ENCODE measurements at regions not wholly inside any gene's neighbourhood (a gene's known extent, or its start where the extent isn't known, plus 50 kb on each side); places are given as distances from the start of the nearest gene placed in this dataset.

DNA sequence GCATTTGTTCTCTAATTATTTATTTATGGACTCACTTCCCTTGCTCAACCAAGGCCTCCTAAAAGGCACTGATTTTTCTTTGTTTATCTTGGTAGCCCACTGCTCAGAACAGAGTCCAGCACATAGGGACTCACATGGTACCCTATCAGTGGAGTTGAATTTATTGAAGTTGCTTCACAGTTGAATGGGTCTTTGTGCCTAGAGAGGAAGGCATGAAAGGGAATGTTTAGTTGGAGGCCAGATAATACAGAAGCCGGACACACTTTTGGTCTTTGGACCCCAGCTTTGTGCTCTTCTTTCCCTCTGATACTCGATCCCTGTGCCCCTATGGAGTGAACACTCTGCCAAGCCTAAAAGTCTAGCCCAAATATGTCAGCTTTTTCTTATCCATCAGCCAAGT lies 429.0 kb downstream of the PRDM2 start:
- TF ChIP-seq, protein P1, sequence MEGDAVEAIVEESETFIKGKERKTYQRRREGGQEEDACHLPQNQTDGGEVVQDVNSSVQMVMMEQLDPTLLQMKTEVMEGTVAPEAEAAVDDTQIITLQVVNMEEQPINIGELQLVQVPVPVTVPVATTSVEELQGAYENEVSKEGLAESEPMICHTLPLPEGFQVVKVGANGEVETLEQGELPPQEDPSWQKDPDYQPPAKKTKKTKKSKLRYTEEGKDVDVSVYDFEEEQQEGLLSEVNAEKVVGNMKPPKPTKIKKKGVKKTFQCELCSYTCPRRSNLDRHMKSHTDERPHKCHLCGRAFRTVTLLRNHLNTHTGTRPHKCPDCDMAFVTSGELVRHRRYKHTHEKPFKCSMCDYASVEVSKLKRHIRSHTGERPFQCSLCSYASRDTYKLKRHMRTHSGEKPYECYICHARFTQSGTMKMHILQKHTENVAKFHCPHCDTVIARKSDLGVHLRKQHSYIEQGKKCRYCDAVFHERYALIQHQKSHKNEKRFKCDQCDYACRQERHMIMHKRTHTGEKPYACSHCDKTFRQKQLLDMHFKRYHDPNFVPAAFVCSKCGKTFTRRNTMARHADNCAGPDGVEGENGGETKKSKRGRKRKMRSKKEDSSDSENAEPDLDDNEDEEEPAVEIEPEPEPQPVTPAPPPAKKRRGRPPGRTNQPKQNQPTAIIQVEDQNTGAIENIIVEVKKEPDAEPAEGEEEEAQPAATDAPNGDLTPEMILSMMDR (IDR thresholded peaks at IDR 0.05; ENCODE audit: insufficient read depth, low read length, poor library complexity, severe bottlenecking), result no peak
- TF ChIP-seq EZH2phosphoT487 (conservative IDR thresholded peaks at IDR 0.05; ENCODE audit: low read length), result no peak

Measured in SU-DHL-6 (cell line).